HepG2 (cell line): ENCODE measurements at regions not wholly inside any gene's neighbourhood (a gene's known extent, or its start where the extent isn't known, plus 50 kb on each side); places are given as distances from the start of the nearest gene placed in this dataset.

Source experiments
- CHD2 ChIP-seq: IDR thresholded peaks from 2 replicates; pipeline ENCODE4 v1.6.1; 2011; ENCODE audit warnings: low read depth, low read length, improper control_type of control experiment
- HMG20B ChIP-seq: conservative IDR thresholded peaks from 2 replicates; pipeline ENCODE4 v1.6.1; 2016; ENCODE audit warnings: missing genetic modification reagents, missing compliant biosample characterization
- RBAK ChIP-seq: sonication (generic); formaldehyde crosslinking; IDR thresholded peaks from 2 replicates; pipeline ENCODE4 v1.5.1; 2020; ENCODE audit warnings: mild to moderate bottlenecking, missing genetic modification reagents
- ZNF263 ChIP-seq: sonication (generic); formaldehyde crosslinking; IDR thresholded peaks from 2 replicates; pipeline ENCODE4 v1.4.0; 2020; ENCODE audit warnings: missing genetic modification reagents
- TF ChIP-seq, protein P1 (sequence below): IDR thresholded peaks from 2 replicates; pipeline ENCODE4 v1.6.1; 2016; ENCODE audit warnings: control low read depth
- TF ChIP-seq, protein P2 (sequence below): sonication (generic); formaldehyde crosslinking; IDR thresholded peaks from 2 replicates; pipeline ENCODE4 v1.5.0; 2020; ENCODE audit warnings: mild to moderate bottlenecking, missing genetic modification reagents, moderate library complexity

DNA sequence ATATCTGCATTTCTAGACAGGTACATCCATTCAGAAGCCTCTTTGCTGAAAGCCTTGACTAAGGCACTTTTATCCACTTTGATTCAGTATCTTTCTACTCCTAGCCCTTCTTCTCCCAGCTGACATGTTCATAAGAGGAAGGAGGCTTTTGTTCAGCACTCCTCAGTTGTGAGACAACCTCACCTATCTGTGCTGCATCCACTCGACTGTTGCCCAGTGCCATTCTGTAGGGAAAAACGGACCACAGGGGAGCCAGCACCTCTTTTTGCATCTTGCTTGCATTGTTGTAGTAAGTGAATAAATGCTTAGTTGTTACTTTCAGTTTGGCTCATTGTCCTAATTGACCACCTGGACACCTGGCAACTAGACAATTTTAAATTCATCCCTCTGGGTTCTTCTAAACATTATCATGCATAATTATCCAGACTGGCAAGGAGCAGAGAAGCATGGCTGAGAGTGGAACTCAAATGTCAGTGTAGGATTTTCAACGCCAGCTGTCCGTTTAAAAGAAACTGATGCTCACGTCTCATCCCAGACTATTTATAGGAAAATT is 83.8 kb upstream of the BOD1L1 start:
- TF ChIP-seq, protein P1, sequence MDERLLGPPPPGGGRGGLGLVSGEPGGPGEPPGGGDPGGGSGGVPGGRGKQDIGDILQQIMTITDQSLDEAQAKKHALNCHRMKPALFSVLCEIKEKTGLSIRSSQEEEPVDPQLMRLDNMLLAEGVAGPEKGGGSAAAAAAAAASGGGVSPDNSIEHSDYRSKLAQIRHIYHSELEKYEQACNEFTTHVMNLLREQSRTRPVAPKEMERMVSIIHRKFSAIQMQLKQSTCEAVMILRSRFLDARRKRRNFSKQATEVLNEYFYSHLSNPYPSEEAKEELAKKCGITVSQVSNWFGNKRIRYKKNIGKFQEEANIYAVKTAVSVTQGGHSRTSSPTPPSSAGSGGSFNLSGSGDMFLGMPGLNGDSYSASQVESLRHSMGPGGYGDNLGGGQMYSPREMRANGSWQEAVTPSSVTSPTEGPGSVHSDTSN (CRISPR knock-in tag): no peak
- TF ChIP-seq CHD2 (no peak), RBAK (CRISPR knock-in tag) (no peak), ZNF263 (no peak), HMG20B (no peak)
- TF ChIP-seq, protein P2, sequence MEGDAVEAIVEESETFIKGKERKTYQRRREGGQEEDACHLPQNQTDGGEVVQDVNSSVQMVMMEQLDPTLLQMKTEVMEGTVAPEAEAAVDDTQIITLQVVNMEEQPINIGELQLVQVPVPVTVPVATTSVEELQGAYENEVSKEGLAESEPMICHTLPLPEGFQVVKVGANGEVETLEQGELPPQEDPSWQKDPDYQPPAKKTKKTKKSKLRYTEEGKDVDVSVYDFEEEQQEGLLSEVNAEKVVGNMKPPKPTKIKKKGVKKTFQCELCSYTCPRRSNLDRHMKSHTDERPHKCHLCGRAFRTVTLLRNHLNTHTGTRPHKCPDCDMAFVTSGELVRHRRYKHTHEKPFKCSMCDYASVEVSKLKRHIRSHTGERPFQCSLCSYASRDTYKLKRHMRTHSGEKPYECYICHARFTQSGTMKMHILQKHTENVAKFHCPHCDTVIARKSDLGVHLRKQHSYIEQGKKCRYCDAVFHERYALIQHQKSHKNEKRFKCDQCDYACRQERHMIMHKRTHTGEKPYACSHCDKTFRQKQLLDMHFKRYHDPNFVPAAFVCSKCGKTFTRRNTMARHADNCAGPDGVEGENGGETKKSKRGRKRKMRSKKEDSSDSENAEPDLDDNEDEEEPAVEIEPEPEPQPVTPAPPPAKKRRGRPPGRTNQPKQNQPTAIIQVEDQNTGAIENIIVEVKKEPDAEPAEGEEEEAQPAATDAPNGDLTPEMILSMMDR: no peak
